ENCODE measurements at regions not wholly inside any gene's neighbourhood (a gene's known extent, or its start where the extent isn't known, plus 50 kb on each side); places are given as distances from the start of the nearest gene placed in this dataset.

DNA sequence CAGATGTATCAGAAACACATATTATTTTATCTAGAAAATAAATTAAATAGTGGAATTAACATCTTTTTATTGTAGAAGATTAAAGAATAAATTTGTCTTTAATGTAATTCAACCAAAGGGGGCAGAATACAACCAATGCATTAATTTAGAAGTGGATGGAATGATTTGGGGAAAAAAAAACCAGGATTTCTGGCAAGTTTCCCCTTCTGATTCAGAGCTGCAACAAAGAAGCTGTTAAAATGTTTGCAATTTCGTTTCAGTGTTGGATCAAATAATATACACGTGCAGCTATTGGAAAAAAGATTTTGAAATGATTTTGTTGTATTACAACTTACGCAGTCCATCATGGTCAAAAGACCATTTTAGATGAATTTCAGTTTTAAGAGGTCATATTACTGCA, 71.6 kb upstream of the ZNF280D start:
- Histone ChIP-seq H4K91ac (replicated peaks; ENCODE audit: insufficient read length, low read length) (no peak overlapping the region), H3K79me2 (ENCODE audit: control insufficient read depth in 1 of 2, insufficient read depth in 2 of 2, low read length in 2 of 2) (no peaks in the 10 kb centered on the region), H3K23me2 (ENCODE audit: low read depth, low read length) (no peaks in the 10 kb centered on the region), H3K14ac (ENCODE audit: insufficient read length) (no peak overlapping the region), H2BK120ac (replicated peaks; ENCODE audit: low read depth, low read length) (no peak overlapping the region), H3K4ac (replicated peaks; ENCODE audit: insufficient read length, low read depth, low read length) (no peak overlapping the region), H3K27ac (ENCODE audit: low read depth, low read length) (no peak overlapping the region), H3K4me1 (replicated peaks in 1 of 4; ENCODE audit: control insufficient read depth in 3 of 4, insufficient read depth in 4 of 4, low read length in 3 of 4) (no peaks in the 10 kb centered on the region), H3K4me2 (ENCODE audit: insufficient read depth in 1 of 2, low read depth in 2 of 2, low read length in 2 of 2) (no peak overlapping the region), H2AK5ac (ENCODE audit: low read depth, low read length) (no peak overlapping the region), H3K9ac (replicated peaks in 1 of 4; ENCODE audit: extremely low read depth in 1 of 4, low read depth in 3 of 4, low read length in 3 of 4) (no peak overlapping the region), H4K20me1 (replicated peaks in 1 of 2; ENCODE audit: control insufficient read depth in 1 of 2, insufficient read depth in 2 of 2, low read length in 2 of 2) (no peaks in the 10 kb centered on the region), H3K23ac (ENCODE audit: insufficient read length) (no peak overlapping the region), H3K36me3 (ENCODE audit: control insufficient read depth in 2 of 4, insufficient read depth in 4 of 4, low read length in 3 of 4) (no peaks in the 10 kb centered on the region), H2BK15ac (ENCODE audit: low read length) (no peak overlapping the region), H4K5ac (ENCODE audit: insufficient read length, low read depth, low read length) (no peak overlapping the region), H3K27me3 (replicated peaks in 1 of 4; ENCODE audit: control insufficient read depth in 3 of 4, extremely low read depth in 1 of 4, insufficient read depth in 3 of 4, low read length in 3 of 4) (no peaks in the 10 kb centered on the region), H4K8ac (ENCODE audit: extremely low read depth, insufficient read depth, low read length) (no peak overlapping the region), H2BK20ac (ENCODE audit: low read length) (no peak overlapping the region), H3K18ac (ENCODE audit: extremely low read depth, low read length) (no peak overlapping the region), H3K56ac (replicated peaks; ENCODE audit: insufficient read length, low read depth, low read length) (no peak overlapping the region), H3K4me3 (ENCODE audit: extremely low read depth in 1 of 4, insufficient read depth in 2 of 4, low read depth in 3 of 4, low read length in 4 of 4) (no peak overlapping the region), H2BK5ac (ENCODE audit: low read depth, low read length) (no peak overlapping the region), H2AFZ (ENCODE audit: low read length) (no peak overlapping the region), H3K9me3 (ENCODE audit: insufficient read depth in 2 of 2, low read depth in 1 of 2, low read length in 1 of 2) (peaks cover 6% of the 10 kb centered on the region in 2 experiments; a peak in 2 of 4 replicates), H2BK12ac (ENCODE audit: low read depth, low read length) (no peak overlapping the region), H3K79me1 (ENCODE audit: low read depth, low read length) (no peaks in the 10 kb centered on the region)
- DNase-seq (ENCODE audit: low read depth in 1 of 2, low spot score in 2 of 2) (no peak), FAIRE-seq (no peak)
- ChIA-PET POLR2A (ENCODE audit: partially characterized antibody) (no interaction called here), CTCF (ENCODE audit: partially characterized antibody) (no interaction called here)
- WGBS, 2 experiments (ENCODE audit: extremely low coverage in 1 of 2, insufficient coverage in 1 of 2, insufficient read length in 1 of 2, insufficient replicate concordance in 2 of 2, low coverage in 1 of 2, low lambda C conversion rate in 2 of 2, missing lambda C conversion rate in 1 of 2), result 86% methylated on average over 3 of the region's 3 CpGs; no CpG with 5 or more reads in 1 of the 2 experiments
- TF ChIP-seq BRCA1 (IDR thresholded peaks at IDR 0.05; ENCODE audit: low read depth, low read length) (no peak), MAFK (IDR thresholded peaks at IDR 0.05; ENCODE audit: low read depth, low read length) (no peak), EGR1 (IDR thresholded peaks at IDR 0.05; ENCODE audit: borderline replicate concordance, low read depth, low read length) (no peak), EZH2 (IDR thresholded peaks at IDR 0.05; ENCODE audit: low read depth, low read length, severe bottlenecking) (no peak), SAP30 (IDR thresholded peaks at IDR 0.05; ENCODE audit: insufficient read depth, insufficient replicate concordance, low read length) (no peak), GTF2F1 (IDR thresholded peaks at IDR 0.05; ENCODE audit: borderline replicate concordance, low read depth, low read length) (no peak)
